Central memory CD8-positive, alpha-beta T cell (primary cell): ENCODE measurements at regions not wholly inside any gene's neighbourhood (a gene's known extent, or its start where the extent isn't known, plus 50 kb on each side); places are given as distances from the start of the nearest gene placed in this dataset.

Experiments used
- ATAC-seq: fragments of 150-1000 bp; cut with Tn5 transposase; replicated peaks from 2 replicates; pipeline ENCODE4 v1.10.0; 2022; ENCODE audit warnings: mild to moderate bottlenecking, moderate FRiP score, moderate number of reproducible peaks; ENCODE audit not compliant: poor library complexity, severe bottlenecking; ENCODE audit errors: extremely low read depth
- DNase-seq, 2 donors: peaks; one replicate each; pipeline ENCODE4 v3.0.0; 2021; ENCODE audit warnings: low spot score in 2 of 2
- H3K27ac Mint-ChIP-seq: one replicate; pipeline ENCODE4 v1.8.0; 2022; ENCODE audit warnings: low read depth, mild to moderate bottlenecking, moderate library complexity, mixed read lengths
- H3K27me3 Mint-ChIP-seq: one replicate; pipeline ENCODE4 v1.8.0; 2022; ENCODE audit warnings: mixed read lengths
- H3K36me3 Mint-ChIP-seq: one replicate; pipeline ENCODE4 v1.8.0; 2022; ENCODE audit warnings: mild to moderate bottlenecking, moderate library complexity, mixed read lengths; ENCODE audit not compliant: insufficient read depth
- H3K4me1 Mint-ChIP-seq: one replicate; pipeline ENCODE4 v1.8.0; 2022; ENCODE audit warnings: mixed read lengths
- H3K4me3 Mint-ChIP-seq: one replicate; pipeline ENCODE4 v1.8.0; 2022; ENCODE audit warnings: mild to moderate bottlenecking, moderate library complexity, mixed read lengths
- H3K9me3 Mint-ChIP-seq: one replicate; pipeline ENCODE4 v1.8.0; 2022; ENCODE audit warnings: mixed read lengths

DNA sequence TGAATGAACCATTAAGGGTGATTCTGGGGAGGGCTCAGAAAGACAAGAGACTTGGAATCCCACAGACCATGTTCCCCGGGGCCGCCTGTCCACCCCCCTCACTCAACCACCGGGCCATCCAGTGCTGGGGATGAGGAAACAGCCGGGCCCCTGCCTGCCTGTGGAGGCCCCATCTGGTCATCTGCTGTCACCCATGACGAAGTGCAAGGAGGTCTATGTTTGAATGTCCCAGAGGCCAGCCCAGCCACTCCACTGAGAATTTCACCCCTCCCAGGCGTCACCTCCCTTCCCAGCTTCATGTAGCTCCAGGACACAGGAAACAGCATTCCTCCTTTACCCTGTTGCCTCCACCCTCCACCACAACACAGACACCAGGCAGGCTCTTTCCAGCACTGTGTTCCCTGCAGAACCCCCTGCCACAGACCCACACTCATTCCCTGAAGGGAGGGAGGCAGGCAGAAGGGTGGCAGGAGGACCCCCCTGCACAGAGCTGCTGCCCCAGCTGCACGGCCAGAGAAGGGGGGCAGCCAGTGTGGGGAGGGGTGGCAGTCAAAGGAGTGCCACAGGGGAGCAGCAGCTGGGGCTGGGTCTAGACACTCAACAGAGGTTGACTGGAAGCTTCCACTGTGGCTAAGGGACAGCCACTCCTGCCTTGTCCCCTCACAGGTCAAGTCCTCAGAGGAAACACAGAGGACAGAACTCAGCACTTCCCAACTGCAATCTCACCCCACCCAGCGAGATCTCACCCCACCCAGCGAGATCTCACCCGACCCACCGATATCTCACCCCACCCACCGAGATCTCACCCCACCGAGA lies 50.3 kb upstream of the PPP2R5C start:
- DNase-seq (peak in 1 of 2 donors; percentile 12), ATAC-seq (no peak)
- Mint-ChIP-seq H3K4me3 (peak overlapping the region; percentile 32), H3K4me1 (peaks cover 49% of the 10 kb centered on the region), H3K36me3 (peaks cover 23% of the 10 kb centered on the region), H3K27me3 (no peaks in the 10 kb centered on the region), H3K27ac (peak overlapping the region; percentile 89), H3K9me3 (no peaks in the 10 kb centered on the region)
